Cardiac fibroblast (primary cell): ENCODE measurements at regions not wholly inside any gene's neighbourhood (a gene's known extent, or its start where the extent isn't known, plus 50 kb on each side); places are given as distances from the start of the nearest gene placed in this dataset.

ENCODE experiments used
- DNase-seq, 2 donors: peaks; one replicate each; pipeline versions ENCODE4 v3.0.0 to v3.0.0-alpha.2; 2010; ENCODE audit warnings: low read depth in 2 of 2
- H3K4me3 ChIP-seq, 2 donors: replicated peaks in 1 of 2; 1 replicate in 1 of 2; 2 replicates in 1 of 2; pipeline ENCODE4 v1.5.1; 2011; ENCODE audit warnings: low read depth in 2 of 2, low read length in 2 of 2, mild to moderate bottlenecking in 2 of 2, moderate library complexity in 1 of 2
- TF ChIP-seq, protein P1 (sequence below): IDR thresholded peaks from one replicate; pipeline ENCODE4 v1.5.1; 2011; ENCODE audit warnings: low read depth, mild to moderate bottlenecking, low read length, inconsistent platforms

DNA sequence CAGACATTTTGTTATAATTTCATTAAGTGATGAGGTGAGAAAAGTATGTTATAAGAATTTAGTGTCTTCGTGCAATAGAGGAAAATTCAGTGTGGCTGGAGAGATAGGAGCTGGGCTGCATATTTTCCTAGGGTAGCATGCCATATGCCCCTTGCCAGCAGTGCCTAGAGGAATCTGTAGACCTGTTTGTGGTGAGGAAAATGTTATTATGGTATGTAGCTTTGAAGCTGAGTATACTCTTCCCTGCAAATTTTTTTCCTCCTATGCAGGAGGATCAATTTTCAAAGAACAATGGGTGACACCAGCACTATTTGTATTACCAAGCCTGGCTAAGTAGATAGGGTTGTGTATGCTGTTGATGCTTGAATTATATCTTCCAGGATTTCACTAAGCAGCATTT is 200.6 kb downstream of the EDEM1 start:
- no peak for DNase-seq
- TF ChIP-seq, protein P1, sequence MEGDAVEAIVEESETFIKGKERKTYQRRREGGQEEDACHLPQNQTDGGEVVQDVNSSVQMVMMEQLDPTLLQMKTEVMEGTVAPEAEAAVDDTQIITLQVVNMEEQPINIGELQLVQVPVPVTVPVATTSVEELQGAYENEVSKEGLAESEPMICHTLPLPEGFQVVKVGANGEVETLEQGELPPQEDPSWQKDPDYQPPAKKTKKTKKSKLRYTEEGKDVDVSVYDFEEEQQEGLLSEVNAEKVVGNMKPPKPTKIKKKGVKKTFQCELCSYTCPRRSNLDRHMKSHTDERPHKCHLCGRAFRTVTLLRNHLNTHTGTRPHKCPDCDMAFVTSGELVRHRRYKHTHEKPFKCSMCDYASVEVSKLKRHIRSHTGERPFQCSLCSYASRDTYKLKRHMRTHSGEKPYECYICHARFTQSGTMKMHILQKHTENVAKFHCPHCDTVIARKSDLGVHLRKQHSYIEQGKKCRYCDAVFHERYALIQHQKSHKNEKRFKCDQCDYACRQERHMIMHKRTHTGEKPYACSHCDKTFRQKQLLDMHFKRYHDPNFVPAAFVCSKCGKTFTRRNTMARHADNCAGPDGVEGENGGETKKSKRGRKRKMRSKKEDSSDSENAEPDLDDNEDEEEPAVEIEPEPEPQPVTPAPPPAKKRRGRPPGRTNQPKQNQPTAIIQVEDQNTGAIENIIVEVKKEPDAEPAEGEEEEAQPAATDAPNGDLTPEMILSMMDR = no peak
- no peak overlapping the region for H3K4me3 ChIP-seq

DNA sequence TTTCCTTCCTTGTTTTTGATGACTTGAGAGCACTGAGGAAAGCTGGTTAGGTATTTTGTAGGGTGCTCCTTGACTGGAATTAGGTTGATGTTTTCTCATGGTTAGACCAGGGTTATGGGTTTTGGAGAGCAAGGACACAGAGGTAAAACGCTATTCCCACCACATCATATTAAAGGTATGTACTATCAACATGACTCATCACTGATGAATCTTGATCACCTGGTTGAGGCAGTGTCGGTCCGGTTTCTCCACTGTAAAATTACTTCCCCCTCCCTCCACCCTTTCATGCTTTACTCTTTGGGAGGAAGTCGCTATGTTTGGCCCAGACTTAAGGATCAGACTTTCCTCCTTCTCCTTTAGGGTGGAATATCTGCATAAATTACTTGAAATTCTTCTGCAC is 201.6 kb downstream of the EDEM1 start:
- no peak for DNase-seq
- TF ChIP-seq, protein P1 = no peak
- H3K4me3 ChIP-seq = no peak overlapping the region

DNA sequence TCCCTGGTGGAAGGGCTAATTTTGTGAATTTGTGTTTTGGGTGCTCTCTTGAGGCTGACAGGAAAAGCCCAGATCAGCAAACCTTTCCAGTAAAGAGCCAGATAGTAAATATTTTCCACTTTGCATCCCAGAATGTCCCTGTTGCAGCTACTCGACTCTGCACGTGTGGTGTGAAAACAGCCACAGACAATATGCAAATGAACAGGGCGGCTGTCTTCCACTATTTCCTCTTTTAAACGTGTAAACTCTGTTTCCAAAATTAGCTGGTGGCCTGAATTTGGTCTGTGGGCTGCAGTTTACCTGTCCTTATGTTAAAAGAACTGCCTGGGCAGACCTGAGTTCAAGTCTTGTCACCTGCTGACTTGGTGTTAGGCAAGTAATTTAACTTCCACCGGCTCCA is 202.7 kb downstream of the EDEM1 start:
- H3K4me3 ChIP-seq = no peak overlapping the region
- DNase-seq = no peak
- TF ChIP-seq, protein P1 = no peak

DNA sequence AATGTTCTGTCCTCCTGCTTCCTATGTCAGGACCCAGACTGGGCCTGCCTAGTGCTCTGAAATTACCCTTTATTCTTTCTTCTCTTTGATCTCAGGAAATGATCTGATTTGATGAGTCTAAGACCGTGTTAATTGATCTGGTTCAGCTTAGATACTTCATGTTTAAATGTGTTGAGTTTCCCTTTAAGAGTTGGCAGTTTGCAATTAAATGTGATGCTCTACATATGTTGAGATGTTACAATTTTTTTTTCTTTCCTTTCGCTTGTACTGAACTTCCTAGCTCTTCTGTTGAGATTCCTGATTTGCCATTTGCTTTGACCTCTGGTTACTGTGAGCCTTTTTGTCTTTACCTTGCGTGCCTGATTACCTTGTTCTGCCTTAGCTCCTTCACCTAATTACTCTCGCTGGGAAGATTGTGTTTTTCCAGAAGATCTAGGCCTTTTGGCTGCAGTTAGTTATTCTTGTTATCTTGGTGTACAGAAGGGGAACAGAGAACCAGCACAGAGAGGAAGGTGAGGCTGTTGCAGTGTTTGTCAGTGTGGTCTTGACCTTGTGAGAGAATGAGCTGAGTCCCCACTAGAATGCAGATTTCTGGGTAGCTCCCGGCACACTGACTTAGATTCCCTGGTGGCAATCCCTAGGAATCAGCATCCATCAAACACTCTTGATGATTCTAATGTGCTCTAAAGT is 203.6 kb downstream of the EDEM1 start:
- TF ChIP-seq, protein P1 = no peak
- H3K4me3 ChIP-seq = no peak overlapping the region
- DNase-seq = no peak

DNA sequence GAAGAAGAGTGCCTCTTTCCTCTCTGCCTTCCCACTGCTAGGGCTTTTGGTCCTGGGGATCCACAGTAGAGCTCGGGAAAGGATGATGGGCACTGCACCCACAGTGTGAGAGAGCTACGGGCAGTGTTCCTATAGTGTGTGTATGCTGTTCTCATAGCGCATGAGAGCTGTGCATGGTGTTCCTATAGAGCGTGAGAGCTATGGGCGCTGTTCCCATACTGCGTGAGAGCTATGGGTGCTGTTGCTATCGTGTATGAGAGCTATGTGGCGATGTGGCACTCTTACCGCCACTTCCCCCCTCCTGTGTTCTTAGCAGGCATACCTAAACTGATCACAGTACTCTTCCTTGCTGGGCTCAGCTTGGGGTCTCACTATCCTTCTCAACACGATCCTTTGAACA is 213.5 kb downstream of the EDEM1 start:
- TF ChIP-seq, protein P1 = no peak
- H3K4me3 ChIP-seq = no peak overlapping the region
- DNase-seq = no peak

DNA sequence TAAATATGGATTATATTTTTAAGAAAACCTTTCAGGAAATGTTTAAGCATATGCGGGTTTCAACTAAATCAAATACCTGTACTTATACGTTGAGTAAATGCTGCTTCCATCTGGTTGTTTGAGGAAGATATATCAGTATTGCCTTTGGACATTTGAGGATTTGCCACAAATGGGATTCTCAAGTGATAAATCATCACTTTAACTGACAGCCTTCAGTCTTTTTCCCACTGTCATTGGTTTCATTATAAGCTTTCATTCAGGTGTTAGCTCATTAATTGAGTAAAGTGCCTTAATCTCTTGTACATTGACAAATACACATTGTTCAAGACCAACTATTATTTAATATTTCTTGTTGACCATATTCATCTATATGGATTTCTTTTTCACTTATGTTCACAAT is 217.2 kb downstream of the EDEM1 start:
- no peak overlapping the region for H3K4me3 ChIP-seq
- TF ChIP-seq, protein P1 = no peak
- DNase-seq = no peak

DNA sequence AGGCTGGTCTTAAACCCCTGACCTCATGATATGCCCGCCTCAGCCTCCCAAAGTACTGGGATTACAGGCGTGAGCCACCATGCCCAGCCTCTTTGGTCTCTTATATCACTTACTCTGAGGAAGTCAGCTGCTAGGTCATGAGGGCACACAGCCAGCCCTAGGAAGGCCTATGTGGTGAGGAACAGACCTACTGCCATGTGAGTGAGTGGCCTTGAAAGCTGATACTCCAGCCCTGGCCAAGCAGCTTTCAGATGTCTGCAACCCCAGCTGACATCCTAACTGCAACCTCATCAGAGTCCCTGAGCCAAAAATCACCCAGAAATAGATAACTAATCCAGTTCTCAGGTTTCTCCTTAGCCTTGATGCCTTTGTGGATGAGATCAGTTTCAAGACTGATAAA is 224.3 kb downstream of the EDEM1 start:
- H3K4me3 ChIP-seq = no peak overlapping the region
- TF ChIP-seq, protein P1 = no peak
- DNase-seq = no peak
